ENCODE measurements at regions not wholly inside any gene's neighbourhood (a gene's known extent, or its start where the extent isn't known, plus 50 kb on each side); places are given as distances from the start of the nearest gene placed in this dataset.

DNA sequence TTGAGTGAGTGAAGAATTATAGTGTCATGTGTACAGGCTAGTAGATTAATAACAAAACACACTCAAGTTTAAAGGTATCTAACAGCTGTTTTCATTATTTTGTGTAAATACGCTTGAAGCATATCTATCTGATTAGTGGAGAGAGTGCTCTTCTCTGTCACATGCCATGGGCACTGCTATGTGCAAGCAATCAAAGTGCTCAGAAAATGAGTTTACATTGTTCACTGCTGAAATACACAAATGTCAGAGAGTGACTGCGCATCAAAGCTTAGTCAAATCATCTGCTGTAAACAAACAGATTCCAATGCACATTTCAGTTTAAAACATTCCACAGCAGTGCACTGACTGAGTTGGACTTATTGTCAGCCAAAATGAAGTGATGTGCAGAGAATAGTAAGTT, 423.4 kb downstream of the ZEB2 start:
- WGBS, result 88% methylated on average over 2 of the region's 2 CpGs
- no peaks in the 10 kb centered on the region for H3K36me3 ChIP-seq (ENCODE audit: control insufficient read depth in 4 of 4, insufficient read depth in 3 of 4, low read depth in 1 of 4, low read length in 3 of 4)
- peaks cover 0 to 3% (median 0%) of the 10 kb centered on the region in 4 donors for H3K9me3 ChIP-seq (ENCODE audit: control insufficient read depth in 4 of 4, low read length in 3 of 4)
- H3K4me3 ChIP-seq (ENCODE audit: low read depth in 1 of 3, low read length in 3 of 3), result no peak overlapping the region
- no peak for TF ChIP-seq JUND (IDR thresholded peaks at IDR 0.05)
- TF ChIP-seq RXRA (IDR thresholded peaks at IDR 0.05), result no peak
- TF ChIP-seq YY1 (IDR thresholded peaks at IDR 0.05), result no peak
- no peak for TF ChIP-seq HNF4G (IDR thresholded peaks at IDR 0.05)
- H3K9ac ChIP-seq (ENCODE audit: low read depth in 1 of 2, low read length in 2 of 2), result no peak overlapping the region
- no peak overlapping the region for H3K27ac ChIP-seq (ENCODE audit: low read depth in 1 of 2, low read length in 2 of 2)
- no peak for DNase-seq (ENCODE audit: low spot score)
- no peaks in the 10 kb centered on the region for H3K4me1 ChIP-seq (ENCODE audit: control insufficient read depth in 4 of 4, insufficient read depth in 4 of 4, low read length in 3 of 4)
- no peaks in the 10 kb centered on the region for H3K27me3 ChIP-seq (ENCODE audit: control insufficient read depth in 4 of 4, insufficient read depth in 4 of 4, low read length in 3 of 4)

DNA sequence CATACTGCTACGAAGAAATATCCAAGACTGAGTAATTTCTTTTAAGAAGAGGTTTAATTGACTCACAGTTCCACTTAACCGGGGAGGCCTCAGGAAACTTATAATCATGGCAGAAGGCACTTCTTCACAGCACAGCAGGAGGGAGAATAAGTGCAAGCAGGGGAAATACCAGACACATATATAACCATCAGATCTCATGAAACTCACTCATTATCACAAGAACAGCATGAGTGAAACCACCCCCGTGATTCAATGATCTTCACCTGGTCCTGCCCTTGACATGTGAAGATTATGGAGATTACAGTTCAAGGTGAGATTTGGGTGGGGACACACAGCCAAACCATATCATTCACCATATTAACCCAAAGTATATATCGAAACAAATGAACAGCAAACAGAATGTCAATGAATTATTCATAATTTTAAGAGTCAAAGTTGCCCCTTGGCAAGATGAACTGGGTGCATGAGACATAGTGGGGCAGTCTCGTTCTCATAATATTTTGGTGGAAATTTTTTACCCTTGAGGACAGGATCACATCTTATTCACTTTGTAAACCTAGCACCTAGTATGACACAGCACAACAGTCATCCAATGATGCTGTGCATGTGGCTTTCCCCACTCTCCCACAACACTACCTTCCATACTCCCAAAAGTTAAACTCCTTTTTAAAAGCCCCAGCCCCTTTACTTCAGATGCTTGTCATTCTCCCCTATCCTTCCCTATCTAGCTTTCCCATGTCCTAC, 425.3 kb downstream of the ZEB2 start:
- DNase-seq (ENCODE audit: low spot score), result no peak
- TF ChIP-seq SP1 (IDR thresholded peaks at IDR 0.05) (no peak), RXRA (IDR thresholded peaks at IDR 0.05) (no peak), FOXA1 (IDR thresholded peaks at IDR 0.05) (no peak), FOXA2 (IDR thresholded peaks at IDR 0.05) (no peak), JUND (IDR thresholded peaks at IDR 0.05) (no peak), GABPA (IDR thresholded peaks at IDR 0.05 in 1 of 2, conservative IDR thresholded peaks at IDR 0.05 in 1 of 2) (no peak), HNF4G (IDR thresholded peaks at IDR 0.05) (no peak), EGR1 (IDR thresholded peaks at IDR 0.05; ENCODE audit: low read depth in 2 of 2) (no peak)
- TF ChIP-seq, protein P1, sequence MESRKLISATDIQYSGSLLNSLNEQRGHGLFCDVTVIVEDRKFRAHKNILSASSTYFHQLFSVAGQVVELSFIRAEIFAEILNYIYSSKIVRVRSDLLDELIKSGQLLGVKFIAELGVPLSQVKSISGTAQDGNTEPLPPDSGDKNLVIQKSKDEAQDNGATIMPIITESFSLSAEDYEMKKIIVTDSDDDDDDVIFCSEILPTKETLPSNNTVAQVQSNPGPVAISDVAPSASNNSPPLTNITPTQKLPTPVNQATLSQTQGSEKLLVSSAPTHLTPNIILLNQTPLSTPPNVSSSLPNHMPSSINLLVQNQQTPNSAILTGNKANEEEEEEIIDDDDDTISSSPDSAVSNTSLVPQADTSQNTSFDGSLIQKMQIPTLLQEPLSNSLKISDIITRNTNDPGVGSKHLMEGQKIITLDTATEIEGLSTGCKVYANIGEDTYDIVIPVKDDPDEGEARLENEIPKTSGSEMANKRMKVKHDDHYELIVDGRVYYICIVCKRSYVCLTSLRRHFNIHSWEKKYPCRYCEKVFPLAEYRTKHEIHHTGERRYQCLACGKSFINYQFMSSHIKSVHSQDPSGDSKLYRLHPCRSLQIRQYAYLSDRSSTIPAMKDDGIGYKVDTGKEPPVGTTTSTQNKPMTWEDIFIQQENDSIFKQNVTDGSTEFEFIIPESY (IDR thresholded peaks at IDR 0.05), result no peak
- TF ChIP-seq, protein P2, sequence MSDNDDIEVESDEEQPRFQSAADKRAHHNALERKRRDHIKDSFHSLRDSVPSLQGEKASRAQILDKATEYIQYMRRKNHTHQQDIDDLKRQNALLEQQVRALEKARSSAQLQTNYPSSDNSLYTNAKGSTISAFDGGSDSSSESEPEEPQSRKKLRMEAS (IDR thresholded peaks at IDR 0.05), result no peak

DNA sequence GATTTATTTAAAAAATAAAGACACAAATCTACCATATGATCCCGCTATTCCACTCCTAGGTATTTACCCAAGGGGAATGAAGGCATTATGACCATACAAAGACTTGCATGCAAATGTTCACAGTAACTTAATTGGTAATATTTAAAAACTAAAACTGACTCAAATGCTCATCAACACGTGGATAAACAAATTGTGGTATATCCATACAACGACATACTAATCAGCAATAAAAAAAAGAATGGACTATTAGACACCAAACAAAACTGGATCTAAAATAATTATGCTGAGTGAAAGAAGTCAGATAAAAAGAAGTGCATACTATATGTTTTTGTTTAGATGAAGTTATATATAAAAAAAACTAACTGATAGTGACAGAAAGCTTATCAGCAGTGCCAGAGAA, 428.3 kb downstream of the ZEB2 start:
- H3K27ac ChIP-seq (ENCODE audit: low read depth in 1 of 2, low read length in 2 of 2), result no peak overlapping the region
- no peaks in the 10 kb centered on the region for H3K36me3 ChIP-seq (ENCODE audit: control insufficient read depth in 4 of 4, insufficient read depth in 3 of 4, low read depth in 1 of 4, low read length in 3 of 4)
- 94% methylated on average over 3 of the region's 3 CpGs for WGBS
- no peak for DNase-seq (ENCODE audit: low spot score)
- H3K27me3 ChIP-seq (ENCODE audit: control insufficient read depth in 4 of 4, insufficient read depth in 4 of 4, low read length in 3 of 4), result no peaks in the 10 kb centered on the region
- H3K9me3 ChIP-seq (ENCODE audit: control insufficient read depth in 4 of 4, low read length in 3 of 4), result peaks cover 0 to 4% (median under 1%) of the 10 kb centered on the region in 4 donors
- H3K4me1 ChIP-seq (ENCODE audit: control insufficient read depth in 4 of 4, insufficient read depth in 4 of 4, low read length in 3 of 4), result no peaks in the 10 kb centered on the region
- no peak overlapping the region for H3K9ac ChIP-seq (ENCODE audit: low read depth in 1 of 2, low read length in 2 of 2)
- no peak for TF ChIP-seq HNF4A (conservative IDR thresholded peaks at IDR 0.05)
- TF ChIP-seq, protein P3, sequence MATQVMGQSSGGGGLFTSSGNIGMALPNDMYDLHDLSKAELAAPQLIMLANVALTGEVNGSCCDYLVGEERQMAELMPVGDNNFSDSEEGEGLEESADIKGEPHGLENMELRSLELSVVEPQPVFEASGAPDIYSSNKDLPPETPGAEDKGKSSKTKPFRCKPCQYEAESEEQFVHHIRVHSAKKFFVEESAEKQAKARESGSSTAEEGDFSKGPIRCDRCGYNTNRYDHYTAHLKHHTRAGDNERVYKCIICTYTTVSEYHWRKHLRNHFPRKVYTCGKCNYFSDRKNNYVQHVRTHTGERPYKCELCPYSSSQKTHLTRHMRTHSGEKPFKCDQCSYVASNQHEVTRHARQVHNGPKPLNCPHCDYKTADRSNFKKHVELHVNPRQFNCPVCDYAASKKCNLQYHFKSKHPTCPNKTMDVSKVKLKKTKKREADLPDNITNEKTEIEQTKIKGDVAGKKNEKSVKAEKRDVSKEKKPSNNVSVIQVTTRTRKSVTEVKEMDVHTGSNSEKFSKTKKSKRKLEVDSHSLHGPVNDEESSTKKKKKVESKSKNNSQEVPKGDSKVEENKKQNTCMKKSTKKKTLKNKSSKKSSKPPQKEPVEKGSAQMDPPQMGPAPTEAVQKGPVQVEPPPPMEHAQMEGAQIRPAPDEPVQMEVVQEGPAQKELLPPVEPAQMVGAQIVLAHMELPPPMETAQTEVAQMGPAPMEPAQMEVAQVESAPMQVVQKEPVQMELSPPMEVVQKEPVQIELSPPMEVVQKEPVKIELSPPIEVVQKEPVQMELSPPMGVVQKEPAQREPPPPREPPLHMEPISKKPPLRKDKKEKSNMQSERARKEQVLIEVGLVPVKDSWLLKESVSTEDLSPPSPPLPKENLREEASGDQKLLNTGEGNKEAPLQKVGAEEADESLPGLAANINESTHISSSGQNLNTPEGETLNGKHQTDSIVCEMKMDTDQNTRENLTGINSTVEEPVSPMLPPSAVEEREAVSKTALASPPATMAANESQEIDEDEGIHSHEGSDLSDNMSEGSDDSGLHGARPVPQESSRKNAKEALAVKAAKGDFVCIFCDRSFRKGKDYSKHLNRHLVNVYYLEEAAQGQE (IDR thresholded peaks at IDR 0.05), result no peak
- H3K4me3 ChIP-seq (ENCODE audit: low read depth in 1 of 3, low read length in 3 of 3), result no peak overlapping the region

More for the DNA sequence above, 425.3 kb downstream of the ZEB2 start:
- H3K9ac ChIP-seq (ENCODE audit: low read depth in 1 of 2, low read length in 2 of 2), result no peak overlapping the region
- WGBS, result 91% methylated on average over 5 of the region's 5 CpGs
- no peak overlapping the region for H3K4me3 ChIP-seq (ENCODE audit: low read depth in 1 of 3, low read length in 3 of 3)
- no peaks in the 10 kb centered on the region for H3K36me3 ChIP-seq (ENCODE audit: control insufficient read depth in 4 of 4, insufficient read depth in 3 of 4, low read depth in 1 of 4, low read length in 3 of 4)
- H3K27ac ChIP-seq (ENCODE audit: low read depth in 1 of 2, low read length in 2 of 2), result no peak overlapping the region
- no peaks in the 10 kb centered on the region for H3K4me1 ChIP-seq (ENCODE audit: control insufficient read depth in 4 of 4, insufficient read depth in 4 of 4, low read length in 3 of 4)
- no peaks in the 10 kb centered on the region for H3K27me3 ChIP-seq (ENCODE audit: control insufficient read depth in 4 of 4, insufficient read depth in 4 of 4, low read length in 3 of 4)
- H3K9me3 ChIP-seq (ENCODE audit: control insufficient read depth in 4 of 4, low read length in 3 of 4), result peaks cover 0 to 4% (median under 1%) of the 10 kb centered on the region in 4 donors
